Ectodermal cell (in vitro differentiated cells): ENCODE measurements at regions not wholly inside any gene's neighbourhood (a gene's known extent, or its start where the extent isn't known, plus 50 kb on each side); places are given as distances from the start of the nearest gene placed in this dataset.
"Not testable (repeated sequence)": the region's sequence is repeated elsewhere in the genome, so short reads cannot be mapped to it uniquely, and the experiment has no call there.

Experiments used
- H3K27ac ChIP-seq: 2 replicates; pipeline ENCODE4 v1.7.0; 2013; ENCODE audit warnings: mild to moderate bottlenecking, low read depth, low read length; ENCODE audit not compliant: insufficient read depth, poor library complexity, severe bottlenecking
- H3K27me3 ChIP-seq: 2 replicates; pipeline ENCODE4 v1.7.0; 2013; ENCODE audit warnings: mild to moderate bottlenecking, low read length; ENCODE audit not compliant: insufficient read depth, control insufficient read depth, poor library complexity, severe bottlenecking
- H3K36me3 ChIP-seq: one replicate; pipeline ENCODE4 v1.7.0; 2013; ENCODE audit warnings: low read length; ENCODE audit not compliant: control insufficient read depth, insufficient read depth
- H3K4me1 ChIP-seq: one replicate; pipeline ENCODE4 v1.7.0; 2013; ENCODE audit warnings: low read length; ENCODE audit not compliant: control insufficient read depth, insufficient read depth
- H3K4me3 ChIP-seq: 2 replicates; pipeline ENCODE4 v1.7.0; 2013; ENCODE audit warnings: low read depth, low read length, control low read depth; ENCODE audit not compliant: insufficient read depth
- H3K9me3 ChIP-seq: 2 replicates; pipeline ENCODE4 v1.7.0; 2013; ENCODE audit warnings: mild to moderate bottlenecking, low read length, moderate library complexity; ENCODE audit not compliant: control insufficient read depth
- WGBS, 2 experiments: methylation state at CpG; one replicate each; pipeline ENCODE4 v1.1.7; 2013; ENCODE audit warnings: missing lambda C conversion rate in 2 of 2; 5-methylcytosine and 5-hydroxymethylcytosine counted together

DNA sequence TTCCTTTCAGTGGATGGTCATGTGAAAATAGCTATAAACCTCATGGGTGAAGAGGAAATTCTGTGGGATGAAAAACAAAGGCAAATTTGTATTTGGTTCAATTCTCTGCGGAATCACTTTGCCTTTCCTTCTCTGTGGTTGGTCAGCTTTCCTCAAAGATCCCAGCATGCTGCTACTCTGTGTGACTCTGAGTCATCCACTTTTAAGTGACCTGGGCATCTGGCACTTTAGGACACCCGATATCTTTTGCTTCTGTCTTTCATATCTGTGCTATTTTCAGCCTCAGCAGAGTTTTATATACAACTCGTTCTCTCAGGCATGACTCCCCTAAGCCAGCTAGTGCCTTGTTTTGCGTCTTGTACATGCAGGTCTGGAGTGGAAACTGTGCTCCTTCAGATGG is 217.0 kb upstream of the PIEZO2 start:
- Histone ChIP-seq H3K27ac (no peak overlapping the region), H3K9me3 (no peaks in the 10 kb centered on the region), H3K27me3 (no peaks in the 10 kb centered on the region), H3K36me3 (no peaks in the 10 kb centered on the region), H3K4me1 (no peaks in the 10 kb centered on the region), H3K4me3 (no peak overlapping the region)
- WGBS, 2 experiments, result 63 to 66% methylated on average over 4 of the region's 4 CpGs

DNA sequence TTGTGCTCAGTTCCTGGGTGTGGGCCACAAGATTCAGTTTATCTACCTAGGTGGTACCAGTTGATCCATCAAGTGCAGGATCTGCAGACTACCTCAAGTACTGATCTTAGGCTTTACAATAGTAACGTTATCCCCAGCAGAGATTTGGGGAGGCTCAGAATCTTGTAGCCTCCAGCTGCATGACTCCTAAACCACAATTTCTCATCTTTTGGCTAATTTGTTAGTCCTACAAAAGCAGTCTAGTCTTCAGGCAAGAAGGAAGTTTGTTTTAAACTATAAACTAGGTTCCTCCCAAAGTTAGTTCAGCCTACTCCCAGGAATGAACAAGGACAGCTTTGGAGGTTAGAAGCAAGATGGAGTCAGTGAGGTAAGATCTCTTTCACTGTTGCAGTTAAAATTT is 213.5 kb upstream of the PIEZO2 start:
- Histone ChIP-seq H3K9me3 (no peaks in the 10 kb centered on the region), H3K4me3 (no peak overlapping the region), H3K36me3 (no peaks in the 10 kb centered on the region), H3K27ac (no peak overlapping the region), H3K27me3 (no peaks in the 10 kb centered on the region), H3K4me1 (no peaks in the 10 kb centered on the region)
- WGBS, 2 experiments, result 81 to 97% methylated on average over 1 of the region's 1 CpG

DNA sequence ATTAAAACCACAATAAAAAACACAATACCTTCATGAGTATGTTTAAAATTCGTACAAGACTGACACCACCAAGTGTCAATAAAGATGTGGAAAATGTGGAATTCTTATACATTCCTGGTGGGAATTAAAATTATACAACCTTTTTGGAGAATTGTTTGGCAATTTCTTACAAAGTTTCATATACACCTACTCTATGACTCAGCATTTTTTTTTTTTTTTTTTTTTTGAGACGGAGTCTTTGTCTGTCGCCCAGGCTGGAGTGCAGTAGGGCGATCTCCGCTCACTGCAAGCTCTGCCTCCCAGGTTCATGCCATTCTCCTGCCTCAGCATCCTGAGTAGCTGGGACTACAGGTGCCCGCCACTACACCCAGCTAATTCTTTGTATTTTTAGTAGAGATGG is 212.5 kb upstream of the PIEZO2 start:
- not testable (repeated sequence) for H3K4me1 ChIP-seq, H3K27me3 ChIP-seq, H3K27ac ChIP-seq, H3K36me3 ChIP-seq, H3K4me3 ChIP-seq, H3K9me3 ChIP-seq
- 81 to 91% methylated on average over 5 to 6 of the region's 6 CpGs for WGBS, 2 experiments

DNA sequence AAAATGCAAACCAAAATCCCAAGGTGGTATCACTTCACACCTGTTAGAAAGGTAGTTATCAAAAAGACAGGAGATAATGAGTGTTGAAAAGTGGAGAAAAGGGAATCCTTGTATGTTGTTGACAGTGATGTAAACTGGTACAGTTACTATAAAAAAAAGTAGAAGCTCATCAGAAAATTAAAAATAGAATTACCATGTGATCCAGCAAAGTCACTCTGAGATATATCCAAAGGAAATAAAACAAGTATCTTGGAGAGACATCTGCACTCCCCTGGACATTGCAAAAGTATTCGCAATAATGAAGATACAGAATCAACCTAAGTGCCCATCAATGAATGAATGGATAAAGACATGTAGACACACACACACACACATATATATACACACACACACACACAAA is 208.3 kb upstream of the PIEZO2 start:
- peaks cover 3% of the 10 kb centered on the region for H3K9me3 ChIP-seq
- WGBS, 2 experiments, result 78 to 93% methylated on average over 1 of the region's 1 CpG
- H3K4me1 ChIP-seq, result no peaks in the 10 kb centered on the region
- H3K36me3 ChIP-seq, result no peaks in the 10 kb centered on the region
- H3K27me3 ChIP-seq, result no peaks in the 10 kb centered on the region
- no peak overlapping the region for H3K27ac ChIP-seq
- no peak overlapping the region for H3K4me3 ChIP-seq

DNA sequence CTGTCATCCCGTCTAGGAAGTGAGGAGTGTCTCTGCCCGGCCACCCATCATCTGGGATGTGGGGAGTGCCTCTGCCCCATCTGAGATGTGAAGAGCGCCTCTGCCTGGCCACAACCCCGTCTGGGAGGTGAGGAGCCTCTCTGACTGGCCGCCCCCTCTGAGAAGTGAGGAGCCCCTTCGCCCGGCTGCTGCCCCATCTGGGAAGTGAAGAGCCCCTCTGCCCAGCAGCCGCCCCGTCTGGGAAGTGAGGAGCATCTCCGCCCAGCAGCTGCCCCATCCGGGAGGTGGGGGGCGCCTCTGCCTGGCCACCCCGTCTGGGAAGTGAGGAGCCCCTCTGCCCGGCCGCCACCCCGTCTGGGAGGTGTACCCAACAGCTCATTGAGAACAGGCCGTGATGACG is 195.2 kb upstream of the PIEZO2 start:
- WGBS, 2 experiments, result 84 to 87% methylated on average over 18 of the region's 18 CpGs
- not testable (repeated sequence) for H3K4me1 ChIP-seq, H3K27me3 ChIP-seq, H3K4me3 ChIP-seq, H3K27ac ChIP-seq, H3K36me3 ChIP-seq, H3K9me3 ChIP-seq

DNA sequence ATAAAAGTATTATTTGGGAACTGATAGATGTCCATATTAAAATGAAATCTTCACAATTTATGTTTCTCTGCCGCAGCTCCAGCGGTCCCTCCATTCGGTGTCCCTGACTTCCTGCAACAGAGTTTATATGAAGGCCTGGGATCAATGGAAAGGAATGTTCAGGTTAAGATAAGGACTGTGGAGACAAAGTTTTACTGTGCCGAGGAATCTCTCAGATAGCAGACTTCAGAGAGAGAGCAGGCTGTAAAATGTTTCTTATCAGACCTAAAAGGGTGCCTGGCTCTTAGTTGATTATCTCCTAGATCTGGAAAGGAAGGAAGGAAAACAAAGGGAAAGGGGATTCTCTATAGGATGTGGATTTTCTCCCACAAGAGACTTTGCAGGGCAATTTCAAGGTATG is 193.7 kb upstream of the PIEZO2 start:
- no peaks in the 10 kb centered on the region for H3K27me3 ChIP-seq
- H3K4me1 ChIP-seq, result no peaks in the 10 kb centered on the region
- H3K27ac ChIP-seq, result no peak overlapping the region
- 94 to 99% methylated on average over 4 of the region's 4 CpGs for WGBS, 2 experiments
- no peaks in the 10 kb centered on the region for H3K36me3 ChIP-seq
- H3K4me3 ChIP-seq, result no peak overlapping the region
- no peaks in the 10 kb centered on the region for H3K9me3 ChIP-seq

DNA sequence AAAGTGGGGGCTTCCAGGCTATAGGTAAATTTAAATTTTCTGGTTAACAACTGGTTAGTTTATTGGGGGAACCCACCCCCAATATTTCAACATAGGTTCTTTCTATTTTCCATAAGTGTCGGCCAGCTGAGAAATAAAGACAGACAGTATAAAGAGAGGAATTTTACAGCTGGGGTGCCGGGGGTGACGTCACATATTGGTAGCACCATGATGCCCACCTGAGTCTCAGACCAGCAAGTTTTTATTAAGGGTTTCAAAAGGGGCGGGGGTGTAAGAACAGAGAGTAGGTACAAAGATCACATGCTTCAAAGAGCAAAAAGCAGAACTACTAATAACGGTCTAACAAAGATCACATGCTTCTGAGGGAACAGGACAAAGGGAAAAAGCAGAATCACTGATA is 192.7 kb upstream of the PIEZO2 start:
- not testable (repeated sequence) for H3K27me3 ChIP-seq, H3K36me3 ChIP-seq

DNA sequence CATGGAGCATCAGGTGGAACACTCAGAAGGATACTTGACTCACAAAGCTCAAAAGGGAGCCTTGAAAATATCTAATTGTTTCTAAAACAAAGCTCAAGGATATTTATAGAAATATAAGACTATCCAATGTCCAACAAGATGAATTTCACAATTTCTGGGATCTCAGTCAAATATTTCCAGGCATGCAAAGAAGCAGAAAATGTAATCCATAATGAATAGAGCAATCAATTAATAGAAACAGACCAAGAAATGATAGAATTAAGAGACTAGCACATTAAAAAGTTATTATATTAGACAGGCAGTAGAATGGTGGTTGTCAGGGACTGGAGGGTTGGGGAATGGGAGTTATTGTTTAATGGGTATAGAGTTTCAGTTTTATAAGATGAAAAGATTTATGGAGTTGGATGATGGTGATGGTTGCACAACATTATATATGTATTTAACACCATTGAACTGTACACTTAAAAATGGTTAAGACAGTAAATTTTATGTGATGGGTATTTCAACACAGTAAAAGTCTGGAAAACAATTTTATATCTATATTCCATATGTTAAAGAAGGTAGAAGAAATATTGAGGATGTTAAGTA is 189.9 kb upstream of the PIEZO2 start:
- Histone ChIP-seq H3K36me3 (no peaks in the 10 kb centered on the region), H3K27me3 (no peaks in the 10 kb centered on the region), H3K4me1 (no peaks in the 10 kb centered on the region), H3K4me3 (no peak overlapping the region), H3K9me3 (no peaks in the 10 kb centered on the region), H3K27ac (no peak overlapping the region)

More for the DNA sequence above, 192.7 kb upstream of the PIEZO2 start:
- H3K9me3 ChIP-seq, H3K4me1 ChIP-seq, H3K27ac ChIP-seq, H3K4me3 ChIP-seq: not testable (repeated sequence)
- WGBS, 2 experiments, result 91% methylated on average over 5 of the region's 5 CpGs

DNA sequence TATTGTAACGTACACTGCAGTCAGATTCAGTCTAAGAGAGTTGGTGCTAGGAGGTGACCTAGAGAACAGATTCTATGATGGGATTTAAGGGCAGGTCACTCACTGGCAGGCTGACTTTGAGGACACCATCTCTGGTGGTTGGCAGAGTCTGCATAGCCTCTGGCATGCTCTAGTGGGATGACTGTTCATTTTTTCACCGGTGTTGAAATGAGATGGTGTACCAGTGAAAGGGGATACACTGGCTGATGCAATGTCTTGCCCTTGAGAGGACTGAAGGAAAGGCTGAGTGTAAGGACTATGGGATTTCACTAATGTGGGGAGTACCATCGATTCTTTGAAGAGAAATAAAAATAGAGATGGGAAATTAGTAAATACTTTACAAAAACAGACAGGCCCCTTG is 186.9 kb upstream of the PIEZO2 start:
- Histone ChIP-seq H3K27me3 (no peaks in the 10 kb centered on the region), H3K4me3 (no peak overlapping the region), H3K9me3 (no peaks in the 10 kb centered on the region), H3K4me1 (no peaks in the 10 kb centered on the region), H3K36me3 (no peaks in the 10 kb centered on the region), H3K27ac (no peak overlapping the region)
- WGBS, 2 experiments, result 89 to 96% methylated on average over 3 of the region's 3 CpGs

DNA sequence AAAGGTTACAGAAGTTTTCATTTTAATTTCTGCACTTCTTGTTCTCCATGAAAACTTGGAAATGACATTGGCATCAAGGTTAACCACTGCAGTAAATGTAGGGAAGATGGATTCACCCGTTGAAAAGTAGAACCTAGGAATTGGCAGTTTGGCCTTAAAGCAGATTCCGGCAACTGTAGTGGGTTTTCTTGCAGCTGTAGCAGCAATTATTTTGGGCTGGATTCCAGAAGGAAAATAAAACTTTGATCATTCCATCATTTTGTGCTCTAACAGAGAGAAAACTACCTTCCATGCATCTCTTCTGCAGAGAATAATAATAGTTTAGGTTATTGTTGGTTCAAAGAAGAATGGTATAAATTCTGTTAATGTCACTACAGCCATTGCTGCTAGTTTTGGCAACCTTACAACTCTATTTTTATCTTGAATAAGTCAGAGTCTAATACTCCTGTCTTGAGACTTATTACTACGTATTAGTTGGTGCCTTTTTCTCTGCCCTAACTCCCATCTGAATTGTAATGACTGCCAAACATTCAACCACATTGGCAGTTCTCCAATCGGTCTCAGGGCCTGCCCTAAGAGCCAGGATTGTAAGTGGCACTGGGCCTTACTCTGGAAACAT is 178.1 kb upstream of the PIEZO2 start:
- WGBS, 2 experiments, result 90 to 91% methylated on average over 4 of the region's 4 CpGs
- Histone ChIP-seq H3K36me3 (no peaks in the 10 kb centered on the region), H3K4me1 (no peaks in the 10 kb centered on the region), H3K27me3 (no peaks in the 10 kb centered on the region), H3K27ac (no peak overlapping the region), H3K4me3 (no peak overlapping the region), H3K9me3 (no peaks in the 10 kb centered on the region)
